ENCODE measurements at regions not wholly inside any gene's neighbourhood (a gene's known extent, or its start where the extent isn't known, plus 50 kb on each side); places are given as distances from the start of the nearest gene placed in this dataset.

- Histone ChIP-seq H3K27ac (ENCODE audit: low read depth) (no peak overlapping the region), H3K9me2 (ENCODE audit: insufficient read depth) (no peaks in the 10 kb centered on the region), H3F3A (replicated peaks; ENCODE audit: low read depth) (no peaks in the 10 kb centered on the region), H3K79me2 (replicated peaks; ENCODE audit: insufficient read depth) (no peaks in the 10 kb centered on the region), H3K27me3 (ENCODE audit: insufficient read depth) (no peaks in the 10 kb centered on the region), H3K4me1 (ENCODE audit: insufficient read depth) (no peaks in the 10 kb centered on the region), H2AFZ (no peak overlapping the region), H3K4me3 (no peak overlapping the region), H3K4me2 (no peak overlapping the region), H4K20me1 (replicated peaks; ENCODE audit: insufficient read depth) (no peaks in the 10 kb centered on the region), H3K36me3 (ENCODE audit: insufficient read depth) (no peaks in the 10 kb centered on the region)
- no peak overlapping the region for H3K27ac Mint-ChIP-seq
- H3K36me3 Mint-ChIP-seq (ENCODE audit: low read depth) = no peaks in the 10 kb centered on the region
- peaks cover 4% of the 10 kb centered on the region for H3K27me3 Mint-ChIP-seq (ENCODE audit: insufficient read depth, low read depth, poor library complexity)
- no peaks in the 10 kb centered on the region for H3K4me1 Mint-ChIP-seq
- DNase-seq (ENCODE audit: low spot score) (no peak), ATAC-seq (no peak)
- no peak overlapping the region for H3K4me3 Mint-ChIP-seq
- peaks cover 3% of the 10 kb centered on the region; the same call in 2 of the 3 replicates for H3K9me3 Mint-ChIP-seq
- TF ChIP-seq ZNF462 (CRISPR knock-in tag; IDR thresholded peaks at IDR 0.05) (no peak), CREB1 (CRISPR knock-in tag; IDR thresholded peaks at IDR 0.05; ENCODE audit: low read depth) (no peak), JUNB (IDR thresholded peaks at IDR 0.05; ENCODE audit: unreplicated experiment) (no peak), EZH2 (IDR thresholded peaks at IDR 0.05; ENCODE audit: low read depth, unreplicated experiment) (no peak), CTCF (conservative IDR thresholded peaks at IDR 0.05; ENCODE audit: low read depth in 2 of 2) (no peak), EZH2phosphoT487 (IDR thresholded peaks at IDR 0.05; ENCODE audit: unreplicated experiment) (no peak), ZNF331 (CRISPR knock-in tag; IDR thresholded peaks at IDR 0.05; ENCODE audit: low read depth) (no peak), POLR2AphosphoS5 (IDR thresholded peaks at IDR 0.05; ENCODE audit: low read depth) (no peak), STAT1 (IDR thresholded peaks at IDR 0.05; ENCODE audit: unreplicated experiment) (no peak), NANOG (IDR thresholded peaks at IDR 0.05; ENCODE audit: borderline replicate concordance) (no peak), ZNF114 (CRISPR knock-in tag; IDR thresholded peaks at IDR 0.05) (no peak)
- TF ChIP-seq, protein P1, sequence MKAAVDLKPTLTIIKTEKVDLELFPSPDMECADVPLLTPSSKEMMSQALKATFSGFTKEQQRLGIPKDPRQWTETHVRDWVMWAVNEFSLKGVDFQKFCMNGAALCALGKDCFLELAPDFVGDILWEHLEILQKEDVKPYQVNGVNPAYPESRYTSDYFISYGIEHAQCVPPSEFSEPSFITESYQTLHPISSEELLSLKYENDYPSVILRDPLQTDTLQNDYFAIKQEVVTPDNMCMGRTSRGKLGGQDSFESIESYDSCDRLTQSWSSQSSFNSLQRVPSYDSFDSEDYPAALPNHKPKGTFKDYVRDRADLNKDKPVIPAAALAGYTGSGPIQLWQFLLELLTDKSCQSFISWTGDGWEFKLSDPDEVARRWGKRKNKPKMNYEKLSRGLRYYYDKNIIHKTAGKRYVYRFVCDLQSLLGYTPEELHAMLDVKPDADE (IDR thresholded peaks at IDR 0.05) = no peak
- TF ChIP-seq, protein P2, sequence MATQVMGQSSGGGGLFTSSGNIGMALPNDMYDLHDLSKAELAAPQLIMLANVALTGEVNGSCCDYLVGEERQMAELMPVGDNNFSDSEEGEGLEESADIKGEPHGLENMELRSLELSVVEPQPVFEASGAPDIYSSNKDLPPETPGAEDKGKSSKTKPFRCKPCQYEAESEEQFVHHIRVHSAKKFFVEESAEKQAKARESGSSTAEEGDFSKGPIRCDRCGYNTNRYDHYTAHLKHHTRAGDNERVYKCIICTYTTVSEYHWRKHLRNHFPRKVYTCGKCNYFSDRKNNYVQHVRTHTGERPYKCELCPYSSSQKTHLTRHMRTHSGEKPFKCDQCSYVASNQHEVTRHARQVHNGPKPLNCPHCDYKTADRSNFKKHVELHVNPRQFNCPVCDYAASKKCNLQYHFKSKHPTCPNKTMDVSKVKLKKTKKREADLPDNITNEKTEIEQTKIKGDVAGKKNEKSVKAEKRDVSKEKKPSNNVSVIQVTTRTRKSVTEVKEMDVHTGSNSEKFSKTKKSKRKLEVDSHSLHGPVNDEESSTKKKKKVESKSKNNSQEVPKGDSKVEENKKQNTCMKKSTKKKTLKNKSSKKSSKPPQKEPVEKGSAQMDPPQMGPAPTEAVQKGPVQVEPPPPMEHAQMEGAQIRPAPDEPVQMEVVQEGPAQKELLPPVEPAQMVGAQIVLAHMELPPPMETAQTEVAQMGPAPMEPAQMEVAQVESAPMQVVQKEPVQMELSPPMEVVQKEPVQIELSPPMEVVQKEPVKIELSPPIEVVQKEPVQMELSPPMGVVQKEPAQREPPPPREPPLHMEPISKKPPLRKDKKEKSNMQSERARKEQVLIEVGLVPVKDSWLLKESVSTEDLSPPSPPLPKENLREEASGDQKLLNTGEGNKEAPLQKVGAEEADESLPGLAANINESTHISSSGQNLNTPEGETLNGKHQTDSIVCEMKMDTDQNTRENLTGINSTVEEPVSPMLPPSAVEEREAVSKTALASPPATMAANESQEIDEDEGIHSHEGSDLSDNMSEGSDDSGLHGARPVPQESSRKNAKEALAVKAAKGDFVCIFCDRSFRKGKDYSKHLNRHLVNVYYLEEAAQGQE (IDR thresholded peaks at IDR 0.05; ENCODE audit: unreplicated experiment) = no peak
Observed at GRCh38 chr2:40039549-40039948, 260.5 kb upstream of the THUMPD2 start.

All from GM23338 (cell line).